IPS-20b (cell line): ENCODE measurements at regions not wholly inside any gene's neighbourhood (a gene's known extent, or its start where the extent isn't known, plus 50 kb on each side); places are given as distances from the start of the nearest gene placed in this dataset.
"Not testable (repeated sequence)": the region's sequence is repeated elsewhere in the genome, so short reads cannot be mapped to it uniquely, and the experiment has no call there.

Source experiments
- H3K27ac ChIP-seq: one replicate; pipeline ENCODE4 v1.5.1; 2013; ENCODE audit warnings: low read length
- H3K27me3 ChIP-seq: 2 replicates; pipeline ENCODE4 v1.6.1; 2013; ENCODE audit warnings: mild to moderate bottlenecking, low read length, inconsistent platforms; ENCODE audit not compliant: insufficient read depth
- H3K36me3 ChIP-seq: 2 replicates; pipeline ENCODE4 v1.6.1; 2013; ENCODE audit warnings: low read depth, mild to moderate bottlenecking, inconsistent platforms, low read length, moderate library complexity; ENCODE audit not compliant: insufficient read depth
- H3K4me1 ChIP-seq: 2 replicates; pipeline ENCODE4 v1.6.1; 2013; ENCODE audit warnings: mild to moderate bottlenecking, control low read depth, inconsistent platforms, low read length, moderate library complexity; ENCODE audit not compliant: insufficient read depth
- H3K4me3 ChIP-seq: 2 replicates; pipeline ENCODE4 v1.5.1; 2013; ENCODE audit warnings: mild to moderate bottlenecking, low read length, inconsistent platforms
- H3K9ac ChIP-seq: 2 replicates; pipeline ENCODE4 v1.6.1; 2013; ENCODE audit warnings: low read depth, mild to moderate bottlenecking, inconsistent platforms, low read length, moderate library complexity
- H3K9me3 ChIP-seq: 2 replicates; pipeline ENCODE4 v1.6.1; 2013; ENCODE audit warnings: mild to moderate bottlenecking, low read depth, low read length, inconsistent platforms; ENCODE audit not compliant: insufficient read depth

- H3K9ac ChIP-seq, result no peak overlapping the region
- H3K4me3 ChIP-seq, result no peak overlapping the region
- H3K27ac ChIP-seq, result no peak overlapping the region
- no peaks in the 10 kb centered on the region for H3K36me3 ChIP-seq
- H3K9me3 ChIP-seq, result no peaks in the 10 kb centered on the region
- no peaks in the 10 kb centered on the region for H3K4me1 ChIP-seq
- no peaks in the 10 kb centered on the region for H3K27me3 ChIP-seq
These were observed 470.1 kb upstream of the LARGE1 start for GRCh38 chr22:34390400-34390799.

DNA sequence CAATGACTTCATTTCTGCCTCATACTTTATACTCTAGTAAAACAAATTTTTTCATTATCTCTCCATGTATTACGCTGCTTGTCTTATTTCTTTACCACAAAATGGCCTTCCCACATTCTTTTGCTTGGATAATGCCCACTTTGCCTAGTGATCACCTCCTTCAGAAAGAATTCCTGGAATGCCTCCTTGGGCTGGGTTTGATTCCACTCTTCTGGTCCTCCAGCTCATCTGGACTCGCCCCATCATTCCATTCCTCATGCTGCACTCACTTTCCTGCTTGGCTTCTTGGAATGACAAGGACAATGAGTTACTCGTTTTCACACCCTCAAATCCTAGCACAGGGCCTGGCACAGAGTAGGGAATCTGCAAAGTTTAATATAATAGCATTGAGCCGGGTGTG is 475.1 kb upstream of the LARGE1 start:
- Histone ChIP-seq H3K27me3 (no peaks in the 10 kb centered on the region), H3K4me3 (no peak overlapping the region), H3K9me3 (no peaks in the 10 kb centered on the region), H3K36me3 (no peaks in the 10 kb centered on the region), H3K9ac (no peak overlapping the region), H3K27ac (no peak overlapping the region), H3K4me1 (no peaks in the 10 kb centered on the region)

GRCh38 chr22:34403667-34404066 is 483.4 kb upstream of the LARGE1 start:
- no peak overlapping the region for H3K9ac ChIP-seq
- no peaks in the 10 kb centered on the region for H3K9me3 ChIP-seq
- no peak overlapping the region for H3K27ac ChIP-seq
- no peaks in the 10 kb centered on the region for H3K36me3 ChIP-seq
- no peaks in the 10 kb centered on the region for H3K27me3 ChIP-seq
- H3K4me3 ChIP-seq, result no peak overlapping the region
- H3K4me1 ChIP-seq, result no peaks in the 10 kb centered on the region

- H3K36me3 ChIP-seq, result no peaks in the 10 kb centered on the region
- no peak overlapping the region for H3K27ac ChIP-seq
These were observed 489.8 kb upstream of the LARGE1 start for GRCh38 chr22:34410111-34410510.

GRCh38 chr22:34414467-34415440 is 494.5 kb upstream of the LARGE1 start:
- Histone ChIP-seq H3K36me3 (no peaks in the 10 kb centered on the region), H3K27me3 (no peaks in the 10 kb centered on the region), H3K27ac (no peak overlapping the region), H3K4me3 (no peak overlapping the region), H3K9me3 (no peaks in the 10 kb centered on the region), H3K9ac (no peak overlapping the region), H3K4me1 (peaks cover 4% of the 10 kb centered on the region; the same call in 1 of the 2 replicates)

More at GRCh38 chr22:34410111-34410510, 489.8 kb upstream of the LARGE1 start:
- H3K4me3 ChIP-seq, result no peak overlapping the region
- H3K9me3 ChIP-seq, result no peaks in the 10 kb centered on the region
- no peak overlapping the region for H3K9ac ChIP-seq
- H3K4me1 ChIP-seq, result no peaks in the 10 kb centered on the region
- H3K27me3 ChIP-seq, result no peaks in the 10 kb centered on the region

- H3K9ac ChIP-seq, result no peak overlapping the region
These were observed 496.0 kb upstream of the LARGE1 start for GRCh38 chr22:34416022-34416860.

GRCh38 chr22:34422948-34423347 is 502.7 kb upstream of the LARGE1 start:
- not testable (repeated sequence) for H3K9ac ChIP-seq, H3K27ac ChIP-seq, H3K4me3 ChIP-seq, H3K9me3 ChIP-seq, H3K27me3 ChIP-seq, H3K36me3 ChIP-seq, H3K4me1 ChIP-seq

More at GRCh38 chr22:34416022-34416860, 496.0 kb upstream of the LARGE1 start:
- no peaks in the 10 kb centered on the region for H3K9me3 ChIP-seq
- H3K27ac ChIP-seq, result no peak overlapping the region
- H3K4me1 ChIP-seq, result peaks cover 4% of the 10 kb centered on the region; the same call in 1 of the 2 replicates
- H3K27me3 ChIP-seq, result no peaks in the 10 kb centered on the region
- H3K4me3 ChIP-seq, result no peak overlapping the region
- no peaks in the 10 kb centered on the region for H3K36me3 ChIP-seq

DNA sequence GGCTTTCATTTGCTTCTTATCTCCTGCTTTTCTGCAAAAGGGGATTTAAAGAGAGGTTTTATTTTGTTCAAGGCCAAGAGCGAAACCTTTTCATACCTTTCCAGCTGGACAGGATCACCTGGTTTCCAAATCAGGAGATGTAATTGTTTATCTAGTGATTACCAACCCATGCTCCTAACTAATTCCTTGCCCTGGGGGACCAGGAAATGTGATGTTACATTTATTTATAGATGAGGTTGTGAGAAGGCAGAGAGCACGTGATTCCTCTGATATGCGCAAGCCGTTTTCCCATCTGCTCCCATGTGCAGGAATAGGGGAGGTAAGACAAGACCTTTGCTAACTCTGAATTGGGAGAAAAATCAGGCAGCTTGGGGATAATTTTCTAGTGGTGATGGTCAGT is 507.2 kb upstream of the LARGE1 start:
- no peaks in the 10 kb centered on the region for H3K27me3 ChIP-seq
- no peaks in the 10 kb centered on the region for H3K9me3 ChIP-seq
- no peak overlapping the region for H3K4me3 ChIP-seq
- H3K9ac ChIP-seq, result no peak overlapping the region
- H3K4me1 ChIP-seq, result no peaks in the 10 kb centered on the region
- no peaks in the 10 kb centered on the region for H3K36me3 ChIP-seq
- no peak overlapping the region for H3K27ac ChIP-seq

DNA sequence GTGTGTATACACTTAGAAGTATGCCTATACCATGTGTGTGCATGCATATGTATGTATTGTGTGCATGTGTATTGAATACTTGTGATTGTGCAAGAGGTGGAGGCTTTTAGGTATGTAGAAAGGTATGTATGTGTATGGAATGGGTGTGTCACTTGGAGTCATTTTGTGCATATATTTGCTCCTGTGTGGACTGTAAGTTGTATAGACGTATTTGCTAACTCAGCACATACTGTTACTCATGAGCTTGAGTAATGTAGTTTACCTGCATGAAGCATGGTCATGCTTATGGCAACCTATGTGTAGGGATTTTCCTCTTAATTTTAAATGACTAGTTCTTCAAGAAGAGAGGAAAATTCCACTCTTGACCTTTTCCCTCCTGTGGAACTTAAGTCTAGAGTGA is 507.6 kb upstream of the LARGE1 start:
- Histone ChIP-seq H3K9me3 (no peaks in the 10 kb centered on the region), H3K27ac (no peak overlapping the region), H3K4me1 (no peaks in the 10 kb centered on the region), H3K27me3 (no peaks in the 10 kb centered on the region), H3K36me3 (no peaks in the 10 kb centered on the region), H3K9ac (no peak overlapping the region), H3K4me3 (no peak overlapping the region)

DNA sequence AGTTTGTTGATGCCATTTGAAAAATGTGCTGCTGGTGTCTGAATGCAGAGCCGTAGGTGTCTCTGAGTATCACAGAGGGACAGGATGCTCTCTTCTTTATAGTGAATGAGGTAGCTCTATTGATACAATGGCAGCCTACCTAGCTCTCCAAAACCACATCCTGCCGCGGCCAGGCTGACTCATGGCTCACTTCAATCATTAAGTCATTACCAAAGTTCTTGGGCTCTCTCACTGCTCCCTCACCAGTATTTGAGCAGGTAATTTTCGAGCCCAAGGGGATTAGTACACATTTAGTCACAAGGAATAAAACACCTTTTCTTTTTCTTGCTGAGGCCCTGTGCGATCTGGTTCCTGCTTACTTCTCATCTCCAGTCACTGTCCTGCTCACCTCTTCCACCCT is 509.0 kb upstream of the LARGE1 start:
- Histone ChIP-seq H3K27ac (no peak overlapping the region), H3K4me3 (no peak overlapping the region), H3K9ac (no peak overlapping the region), H3K4me1 (no peaks in the 10 kb centered on the region), H3K27me3 (no peaks in the 10 kb centered on the region), H3K9me3 (no peaks in the 10 kb centered on the region), H3K36me3 (no peaks in the 10 kb centered on the region)

DNA sequence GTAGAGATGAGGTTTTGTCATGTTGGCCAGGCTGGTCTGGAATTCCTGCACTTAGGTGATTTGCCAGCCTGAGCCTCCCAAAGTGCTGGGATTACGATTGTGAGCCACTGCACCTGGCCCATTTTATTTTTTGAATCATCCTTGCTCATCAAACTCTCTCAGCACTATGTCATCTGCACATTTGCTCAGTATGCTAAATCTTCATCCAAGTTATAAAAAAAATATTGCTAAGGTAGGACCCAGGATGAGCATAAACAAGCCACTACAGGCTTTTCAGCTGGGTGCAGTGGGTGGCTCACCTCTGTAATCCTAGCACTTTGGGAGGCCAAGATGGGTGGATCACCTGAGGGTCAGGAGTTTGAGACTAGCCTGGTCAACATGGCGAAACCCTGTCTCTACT is 510.1 kb upstream of the LARGE1 start:
- H3K36me3 ChIP-seq, result no peaks in the 10 kb centered on the region
- no peak overlapping the region for H3K4me3 ChIP-seq
- H3K9ac ChIP-seq, result no peak overlapping the region
- H3K4me1 ChIP-seq, result no peaks in the 10 kb centered on the region
- H3K9me3 ChIP-seq, result no peaks in the 10 kb centered on the region
- no peaks in the 10 kb centered on the region for H3K27me3 ChIP-seq
- H3K27ac ChIP-seq, result no peak overlapping the region
